LoVo (cell line): ENCODE measurements at regions not wholly inside any gene's neighbourhood (a gene's known extent, or its start where the extent isn't known, plus 50 kb on each side); places are given as distances from the start of the nearest gene placed in this dataset.
"Not testable (repeated sequence)": the region's sequence is repeated elsewhere in the genome, so short reads cannot be mapped to it uniquely, and the experiment has no call there.

ENCODE experiments used
- DNase-seq: peaks from one replicate; pipeline ENCODE4 v3.0.0-alpha.2; 2016; ENCODE audit warnings: low spot score

GRCh38 chr6:106723419-106723818 lies 94.0 kb downstream of the QRSL1 start:
- DNase-seq, result not testable (repeated sequence)

GRCh38 chr6:106721189-106721588 lies 91.8 kb downstream of the QRSL1 start:
- not testable (repeated sequence) for DNase-seq
